ENCODE measurements at regions not wholly inside any gene's neighbourhood (a gene's known extent, or its start where the extent isn't known, plus 50 kb on each side); places are given as distances from the start of the nearest gene placed in this dataset.

- peak; percentile 76 for TF ChIP-seq CTCF (conservative IDR thresholded peaks at IDR 0.05)
- no peak for TF ChIP-seq EZH2 (IDR thresholded peaks at IDR 0.05; ENCODE audit: low read depth)
Observed at GRCh38 chr4:11720292-11720691, 291.6 kb upstream of the HS3ST1 start.

All from PC-9 (cell line).